PFSK-1 (cell line): ENCODE measurements at regions not wholly inside any gene's neighbourhood (a gene's known extent, or its start where the extent isn't known, plus 50 kb on each side); places are given as distances from the start of the nearest gene placed in this dataset.

ENCODE experiments used
- FOXP2 ChIP-seq: optimal IDR thresholded peaks from 2 replicates; pipeline ENCODE3; 2011; ENCODE audit warnings: borderline replicate concordance, control low read depth, inconsistent platforms; ENCODE audit not compliant: insufficient read depth; ENCODE audit errors: extremely low read length, extremely low read depth
- POLR2AphosphoS5 ChIP-seq: IDR thresholded peaks from 2 replicates; pipeline ENCODE4 v1.6.1; 2012; ENCODE audit warnings: low read depth, mild to moderate bottlenecking, control low read depth, low read length, moderate library complexity
- REST ChIP-seq, 2 experiments: IDR thresholded peaks; 2 replicates each; pipeline versions ENCODE4 v1.6.1 to v1.8.0; 2011 to 2012; ENCODE audit warnings: low read depth in 2 of 2, low read length in 2 of 2, control low read depth in 1 of 2, inconsistent platforms in 1 of 2, mild to moderate bottlenecking in 1 of 2, moderate library complexity in 1 of 2; ENCODE audit not compliant: insufficient read depth in 1 of 2
- SIN3A ChIP-seq: IDR thresholded peaks from 2 replicates; pipeline ENCODE4 v1.6.1; 2012; ENCODE audit warnings: mild to moderate bottlenecking, low read length, moderate library complexity, borderline replicate concordance; ENCODE audit not compliant: insufficient read depth
- TAF1 ChIP-seq: IDR thresholded peaks from 2 replicates; pipeline ENCODE4 v1.6.1; 2012; ENCODE audit warnings: low read length, control low read depth, borderline replicate concordance; ENCODE audit not compliant: insufficient read depth

GRCh38 chr4:111040904-111041303, 418.0 kb upstream of the PITX2 start:
- TF ChIP-seq TAF1, result no peak
- no peak for TF ChIP-seq POLR2AphosphoS5
- no peak for TF ChIP-seq REST (IDR thresholded peaks at IDR 0.05; ENCODE audit: insufficient read depth in 1 of 2, low read depth in 2 of 2, low read length in 2 of 2)
- TF ChIP-seq SIN3A, result no peak
- no peak for TF ChIP-seq FOXP2
